ENCODE measurements at regions not wholly inside any gene's neighbourhood (a gene's known extent, or its start where the extent isn't known, plus 50 kb on each side); places are given as distances from the start of the nearest gene placed in this dataset.

GRCh38 chr12:25835385-25835784 lies 123.1 kb upstream of the RASSF8 start:
- DNase-seq = no peak

- no peak for DNase-seq
Measured at GRCh38 chr12:25838007-25838406, 120.5 kb upstream of the RASSF8 start.

DNA sequence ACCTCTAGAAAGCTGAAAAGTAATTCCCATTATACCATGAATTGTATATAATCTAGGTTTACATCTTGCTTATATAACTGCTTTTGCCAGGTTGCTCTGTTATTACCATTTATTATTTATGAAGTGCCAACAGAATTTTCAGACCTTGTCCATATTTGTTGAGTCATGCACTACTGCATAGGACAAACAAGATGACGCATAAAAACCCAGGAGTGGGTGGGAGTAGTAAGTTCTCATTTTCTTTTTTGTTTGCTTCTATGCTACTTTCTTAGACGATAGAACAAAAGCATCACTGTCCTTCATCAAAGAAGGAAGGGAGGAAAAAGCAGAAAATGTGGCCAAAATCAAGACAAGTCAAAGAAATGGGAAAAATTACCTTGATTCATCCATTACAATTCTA lies 119.0 kb upstream of the RASSF8 start:
- no peak for DNase-seq

DNA sequence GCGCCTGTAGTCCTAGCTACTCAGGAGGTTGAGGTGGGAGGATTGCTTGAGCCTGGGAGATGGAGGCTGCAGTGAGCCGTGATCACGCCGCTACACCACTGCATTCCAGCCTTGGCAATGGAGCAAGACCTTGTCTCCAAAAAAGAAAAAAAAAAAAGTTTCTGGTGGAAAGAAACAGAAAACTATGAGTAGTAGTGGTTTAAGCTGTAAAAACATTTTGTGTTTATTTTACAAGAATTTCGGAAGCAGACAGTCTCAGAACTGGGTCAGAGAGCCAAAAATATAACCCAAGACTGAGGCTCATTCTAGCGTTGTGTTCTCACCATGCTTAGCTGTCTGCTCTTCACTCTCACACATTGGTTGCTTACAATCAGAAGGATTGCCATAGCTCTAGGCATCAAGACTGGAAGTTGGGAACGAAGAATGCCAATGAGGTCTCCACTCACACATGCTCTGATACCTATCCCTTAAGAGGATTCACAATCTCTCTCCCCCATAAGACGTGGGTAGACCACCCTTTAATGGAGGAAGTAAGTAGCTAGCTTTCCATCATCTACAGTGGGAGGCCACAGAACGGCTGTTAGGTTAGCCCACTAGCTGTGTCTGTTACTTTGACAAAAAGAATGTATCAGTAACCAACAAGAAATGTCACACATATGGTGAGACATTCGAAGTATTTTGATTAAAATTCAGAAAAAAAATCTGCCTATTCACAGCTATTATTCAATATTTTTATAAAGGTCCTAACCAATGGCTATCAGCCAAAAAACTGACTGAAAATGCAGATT lies 117.6 kb upstream of the RASSF8 start:
- DNase-seq = no peak

DNA sequence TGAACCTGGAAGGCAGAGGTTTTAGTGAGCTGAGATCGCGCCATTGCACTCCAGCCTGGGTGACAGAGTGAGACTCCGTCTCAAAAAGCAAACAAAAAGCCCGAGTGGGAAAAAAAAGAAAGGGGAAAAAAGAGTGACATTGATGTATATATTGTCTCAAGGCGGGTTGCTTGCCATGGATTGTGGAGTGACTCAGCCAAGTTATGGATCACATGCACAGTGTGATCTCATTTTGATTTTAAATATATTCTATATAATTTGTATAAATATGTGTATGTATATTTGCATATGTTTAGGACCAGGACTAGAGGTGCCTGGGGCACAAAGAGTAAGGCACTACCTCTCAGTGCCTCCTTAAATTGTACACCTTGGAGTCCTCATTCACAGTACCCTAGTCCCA lies 116.2 kb upstream of the RASSF8 start:
- no peak for DNase-seq

GRCh38 chr12:25843976-25844375 lies 114.5 kb upstream of the RASSF8 start:
- DNase-seq = no peak

GRCh38 chr12:25845415-25845814 lies 113.1 kb upstream of the RASSF8 start:
- DNase-seq = no peak

- no peak for DNase-seq
Measured at GRCh38 chr12:25852792-25853191, 105.7 kb upstream of the RASSF8 start.

GRCh38 chr12:25853316-25854095 lies 105.0 kb upstream of the RASSF8 start:
- no peak for DNase-seq

DNA sequence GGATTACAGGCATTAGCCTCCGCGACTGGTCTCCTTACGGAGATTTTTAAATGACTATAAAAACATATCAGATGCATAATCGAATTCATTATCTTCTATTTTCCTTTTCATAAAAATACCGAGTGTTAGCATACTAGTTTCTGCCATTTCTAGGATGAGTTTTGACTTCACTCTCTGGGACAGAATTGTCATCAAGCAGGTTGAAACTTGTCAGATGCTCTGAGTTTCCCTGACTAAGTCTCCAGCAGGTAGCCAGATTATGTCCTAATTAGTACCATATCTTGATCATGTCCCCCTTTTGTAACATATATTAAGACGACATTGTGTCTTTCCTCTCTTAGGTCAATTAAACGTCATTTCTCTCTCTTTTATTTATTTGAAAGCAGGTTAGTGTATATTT lies 103.5 kb upstream of the RASSF8 start:
- DNase-seq = no peak

GRCh38 chr12:25855716-25856115 lies 102.8 kb upstream of the RASSF8 start:
- DNase-seq = no peak

GRCh38 chr12:25859976-25860375 lies 98.5 kb upstream of the RASSF8 start:
- peak in 1 of 2 donors; percentile 45 for DNase-seq

DNA sequence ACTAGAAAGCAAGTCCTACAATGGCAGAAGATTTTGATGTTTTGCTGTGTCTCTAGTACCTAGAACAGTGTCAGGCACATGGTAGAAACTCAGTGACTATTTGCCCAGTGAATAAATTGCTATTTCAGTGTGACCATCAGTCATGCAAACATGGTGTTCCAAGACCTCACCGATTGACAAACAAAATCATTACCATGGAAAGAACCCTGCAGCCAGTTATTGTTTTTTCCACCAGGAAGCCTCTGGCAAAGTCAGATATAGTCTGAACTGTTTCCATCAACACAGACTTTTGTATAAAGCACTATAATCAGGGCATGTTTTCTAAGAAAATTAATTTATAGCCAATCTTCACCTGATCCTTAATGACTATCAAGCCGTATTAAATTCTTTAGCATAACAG lies 97.3 kb upstream of the RASSF8 start:
- no peak for DNase-seq

DNA sequence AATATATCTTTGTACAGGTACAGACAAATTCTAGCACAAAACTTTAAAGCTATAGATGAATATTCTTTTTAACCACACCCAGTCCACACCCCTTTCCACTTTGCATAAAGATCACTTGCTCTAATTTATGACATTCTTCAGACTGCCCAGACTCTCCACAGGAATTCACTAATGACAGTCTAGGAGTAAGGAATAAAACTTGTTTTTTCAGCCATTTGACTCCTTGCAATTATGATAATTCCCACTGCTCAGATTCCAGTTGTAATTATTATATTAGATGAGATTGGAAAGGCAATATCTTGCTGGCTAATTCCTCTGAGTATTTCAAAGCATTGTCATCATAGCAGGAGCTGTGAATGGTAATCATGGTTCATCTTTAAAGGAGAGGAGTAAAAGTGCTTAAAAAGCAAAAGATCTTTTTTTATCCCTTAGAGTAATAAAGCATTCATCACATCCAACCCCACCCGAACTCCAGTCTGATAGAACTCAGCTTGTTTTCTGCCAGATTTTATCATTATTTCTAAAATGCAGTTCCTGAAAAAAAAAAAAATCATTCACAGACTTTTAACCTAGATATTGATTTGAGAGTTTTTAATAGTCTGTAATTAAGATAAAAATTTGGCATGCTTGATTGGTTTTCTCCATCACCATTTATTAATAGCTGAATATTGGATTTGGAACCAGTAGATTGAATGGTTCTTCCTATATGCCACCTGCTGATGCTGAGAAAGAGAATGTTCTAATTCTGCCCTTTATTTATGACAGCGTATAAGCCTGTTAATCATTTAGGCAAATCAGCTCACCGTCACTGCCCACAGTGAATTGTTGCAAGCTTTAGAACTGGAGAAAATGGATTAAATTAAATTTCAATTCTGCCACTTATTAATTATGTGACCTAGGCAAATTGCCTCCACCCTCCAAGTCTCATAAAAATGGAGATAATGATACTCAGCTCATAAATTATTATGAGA lies 93.9 kb upstream of the RASSF8 start:
- DNase-seq = no peak

- DNase-seq = no peak
Measured at GRCh38 chr12:25866586-25867378, 91.7 kb upstream of the RASSF8 start.

GRCh38 chr12:25868193-25868592 lies 90.3 kb upstream of the RASSF8 start:
- no peak for DNase-seq

DNA sequence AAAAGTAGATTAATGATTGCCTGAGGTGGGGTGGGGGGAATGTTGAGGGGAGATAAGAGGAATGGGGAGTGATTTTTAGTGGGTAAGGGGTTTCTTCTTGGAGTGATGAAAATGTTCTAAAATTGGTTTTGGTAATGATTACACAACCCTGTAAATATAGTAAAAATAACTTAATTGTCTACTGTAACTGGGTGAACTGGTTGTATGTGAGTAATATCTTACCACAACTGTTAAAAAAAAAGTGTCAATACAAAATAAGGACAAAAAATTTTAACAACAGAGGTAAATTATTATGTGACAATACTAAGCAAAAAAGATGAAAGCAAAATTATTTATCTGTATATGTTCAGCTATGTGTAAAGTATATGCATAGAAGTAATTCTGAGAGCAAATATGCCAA lies 86.3 kb upstream of the RASSF8 start:
- no peak for DNase-seq

DNA sequence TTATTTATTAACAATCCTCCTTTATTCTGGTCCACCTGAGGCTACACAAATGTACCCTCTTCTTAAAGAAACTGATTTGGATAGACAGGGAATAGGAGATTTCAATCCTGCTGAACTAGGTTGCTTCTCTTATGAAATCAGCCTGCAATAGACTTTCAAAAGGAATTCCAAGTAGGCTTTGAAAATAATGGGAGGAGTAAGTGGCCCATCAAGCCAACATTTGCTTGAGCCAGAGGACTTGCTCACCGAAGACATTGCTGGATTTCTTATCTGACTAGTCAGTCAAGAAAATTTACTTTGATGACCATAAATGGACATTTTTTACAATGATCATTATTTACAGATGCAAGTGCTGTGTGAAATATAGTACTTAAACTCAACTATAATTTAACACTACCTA lies 82.8 kb upstream of the RASSF8 start:
- no peak for DNase-seq

- no peak for DNase-seq
Measured at GRCh38 chr12:25876383-25877045, 82.0 kb upstream of the RASSF8 start.

- DNase-seq = no peak
Measured at GRCh38 chr12:25877446-25877845, 81.0 kb upstream of the RASSF8 start.

DNA sequence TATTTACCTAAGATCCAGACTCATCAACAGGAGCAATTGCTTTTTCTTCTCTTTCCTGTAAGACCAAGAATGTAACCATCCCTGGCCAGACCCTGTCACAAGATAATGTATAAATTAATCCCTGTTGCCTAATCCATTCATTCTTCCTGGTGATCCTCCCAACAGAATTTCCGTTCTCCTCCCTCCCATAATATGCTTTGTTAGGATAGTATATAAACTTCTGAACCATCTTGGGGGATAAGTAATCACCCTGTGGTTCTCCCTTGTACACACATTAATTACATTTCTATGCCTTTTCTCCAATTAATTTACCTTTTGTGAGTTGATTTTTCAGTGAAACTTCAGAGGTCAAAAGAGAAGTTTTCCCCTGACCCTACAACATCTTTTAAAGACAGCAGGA lies 76.2 kb upstream of the RASSF8 start:
- DNase-seq = no peak

Data from CD4-positive, alpha-beta T cell treated with Interleukin-1 beta for 1 hour (primary cell).